Ishikawa (cell line): ENCODE measurements at regions not wholly inside any gene's neighbourhood (a gene's known extent, or its start where the extent isn't known, plus 50 kb on each side); places are given as distances from the start of the nearest gene placed in this dataset.

ENCODE experiments used
- CEBPB ChIP-seq: IDR thresholded peaks from 2 replicates; pipeline ENCODE4 v1.6.1; 2012
- CREB1 ChIP-seq: IDR thresholded peaks from 2 replicates; pipeline ENCODE4 v1.6.1; 2012; ENCODE audit warnings: low read depth
- EGR1 ChIP-seq: IDR thresholded peaks from 2 replicates; pipeline ENCODE4 v1.6.1; 2012
- EP300 ChIP-seq: IDR thresholded peaks from 2 replicates; pipeline ENCODE4 v1.6.1; 2012; ENCODE audit warnings: borderline replicate concordance
- FOXM1 ChIP-seq: IDR thresholded peaks from 2 replicates; pipeline ENCODE4 v1.6.1; 2012; ENCODE audit warnings: low read depth, borderline replicate concordance
- MAX ChIP-seq: IDR thresholded peaks from 2 replicates; pipeline ENCODE4 v1.6.1; 2012
- NFIC ChIP-seq: IDR thresholded peaks from 2 replicates; pipeline ENCODE4 v1.6.1; 2012
- RAD21 ChIP-seq: IDR thresholded peaks from 2 replicates; pipeline ENCODE4 v1.6.1; 2012; ENCODE audit warnings: low read depth
- REST ChIP-seq: IDR thresholded peaks from 2 replicates; pipeline ENCODE4 v1.6.1; 2012; ENCODE audit warnings: low read depth, mild to moderate bottlenecking
- TAF1 ChIP-seq: IDR thresholded peaks from 2 replicates; pipeline ENCODE4 v1.6.1; 2012; ENCODE audit warnings: low read depth, mild to moderate bottlenecking
- TCF12 ChIP-seq: IDR thresholded peaks from 2 replicates; pipeline ENCODE4 v1.6.1; 2012; ENCODE audit warnings: low read depth
- TEAD4 ChIP-seq: IDR thresholded peaks from 2 replicates; pipeline ENCODE4 v1.6.1; 2012
- USF1 ChIP-seq: IDR thresholded peaks from 2 replicates; pipeline ENCODE4 v1.6.1; 2012
- YY1 ChIP-seq: IDR thresholded peaks from 2 replicates; pipeline ENCODE4 v1.6.1; 2012; ENCODE audit warnings: low read depth
- ZBTB7A ChIP-seq: IDR thresholded peaks from 2 replicates; pipeline ENCODE4 v1.6.1; 2012; ENCODE audit warnings: low read depth

- TF ChIP-seq USF1: no peak
Measured at GRCh38 chr12:4822572-4822971, 87.1 kb upstream of the KCNA1 start.

GRCh38 chr12:4824380-4824779, 85.3 kb upstream of the KCNA1 start:
- TF ChIP-seq REST (no peak), ZBTB7A (no peak), FOXM1 (no peak), MAX (no peak), USF1 (no peak), RAD21 (no peak), TAF1 (no peak), NFIC (no peak), EGR1 (no peak), EP300 (no peak), TEAD4 (no peak), CEBPB (no peak), CREB1 (no peak), YY1 (no peak), TCF12 (no peak)

- TF ChIP-seq REST (no peak), ZBTB7A (no peak), TAF1 (no peak), MAX (no peak), CEBPB (no peak), RAD21 (no peak), CREB1 (no peak), NFIC (no peak), EP300 (no peak), FOXM1 (no peak), USF1 (no peak), TCF12 (no peak), TEAD4 (no peak), EGR1 (no peak), YY1 (no peak)
Measured at GRCh38 chr12:4825011-4825858, 84.5 kb upstream of the KCNA1 start.

GRCh38 chr12:4826909-4827308, 82.8 kb upstream of the KCNA1 start:
- TF ChIP-seq TCF12 (no peak), USF1 (no peak), NFIC (no peak), REST (no peak), TEAD4 (no peak), EGR1 (no peak), CREB1 (no peak)
